NCI-H526 treated with DMSO at 0.1 percent for 48 hours (cell line): ENCODE measurements at regions not wholly inside any gene's neighbourhood (a gene's known extent, or its start where the extent isn't known, plus 50 kb on each side); places are given as distances from the start of the nearest gene placed in this dataset.

Experiments used
- DNase-seq: peaks from one replicate; lab custom pipeline; 2025; lab: John Stamatoyannopoulos, UW

GRCh38 chr2:17069564-17069963, 403.9 kb upstream of the CYRIA start:
- DNase-seq: no peak

- no peak for DNase-seq
Observed at GRCh38 chr2:17068021-17068420, 402.4 kb upstream of the CYRIA start.

DNA sequence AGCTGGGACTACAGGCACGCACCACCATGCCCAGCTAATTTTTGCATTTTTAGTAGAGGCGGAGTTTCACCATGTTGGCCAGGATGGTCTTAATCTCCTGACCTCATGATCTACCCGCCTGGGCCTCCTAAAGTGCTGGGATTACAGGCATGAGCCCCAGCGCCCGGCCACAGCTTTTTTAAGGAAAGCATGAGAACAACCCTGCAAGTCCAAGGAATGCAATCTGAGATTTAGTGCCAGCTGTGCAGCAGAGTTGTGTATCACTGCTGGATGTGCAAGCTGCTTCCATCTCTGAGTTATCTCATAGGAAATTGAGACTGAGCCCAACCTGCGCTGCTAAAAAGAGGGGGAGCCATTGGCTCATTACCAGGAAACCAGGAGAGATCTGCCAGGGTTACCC, 399.9 kb upstream of the CYRIA start:
- DNase-seq: no peak

DNA sequence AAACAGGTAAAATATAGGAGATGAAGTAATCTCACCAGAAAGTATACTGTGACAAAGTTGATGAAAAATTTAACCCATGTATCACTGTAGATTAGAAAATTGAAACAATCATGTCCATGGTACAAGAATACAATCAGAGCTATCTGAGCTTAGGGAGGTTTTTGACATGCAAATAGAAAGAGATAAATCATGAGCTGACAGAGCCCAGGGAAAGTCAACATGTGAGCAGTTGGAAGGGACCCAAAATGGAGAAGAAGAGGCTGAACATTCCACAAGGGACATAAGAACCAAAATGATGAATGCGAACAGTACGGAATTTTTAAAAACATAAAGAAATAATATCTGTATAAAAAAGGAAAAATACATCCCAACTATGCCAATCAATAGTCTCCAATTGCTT, 395.4 kb upstream of the CYRIA start:
- no peak for DNase-seq

DNA sequence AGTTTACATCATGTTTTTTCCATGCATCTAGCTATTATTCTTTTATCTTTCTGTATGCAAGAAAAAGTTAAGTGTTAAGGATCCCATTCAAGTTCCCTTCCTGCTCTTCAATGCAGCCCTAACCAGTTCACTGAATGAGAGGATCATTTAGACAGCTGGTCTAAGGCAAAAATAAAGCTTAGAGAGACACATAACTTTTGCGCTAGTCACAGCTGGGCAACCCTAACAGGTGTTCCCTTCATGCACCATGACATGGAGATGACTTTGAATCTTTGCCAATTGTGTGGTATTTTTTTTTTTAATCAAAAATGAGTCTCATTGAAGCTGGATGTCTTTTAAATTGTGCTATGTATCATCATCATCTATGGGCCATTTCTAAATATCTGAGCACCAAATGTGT, 393.8 kb upstream of the CYRIA start:
- no peak for DNase-seq

DNA sequence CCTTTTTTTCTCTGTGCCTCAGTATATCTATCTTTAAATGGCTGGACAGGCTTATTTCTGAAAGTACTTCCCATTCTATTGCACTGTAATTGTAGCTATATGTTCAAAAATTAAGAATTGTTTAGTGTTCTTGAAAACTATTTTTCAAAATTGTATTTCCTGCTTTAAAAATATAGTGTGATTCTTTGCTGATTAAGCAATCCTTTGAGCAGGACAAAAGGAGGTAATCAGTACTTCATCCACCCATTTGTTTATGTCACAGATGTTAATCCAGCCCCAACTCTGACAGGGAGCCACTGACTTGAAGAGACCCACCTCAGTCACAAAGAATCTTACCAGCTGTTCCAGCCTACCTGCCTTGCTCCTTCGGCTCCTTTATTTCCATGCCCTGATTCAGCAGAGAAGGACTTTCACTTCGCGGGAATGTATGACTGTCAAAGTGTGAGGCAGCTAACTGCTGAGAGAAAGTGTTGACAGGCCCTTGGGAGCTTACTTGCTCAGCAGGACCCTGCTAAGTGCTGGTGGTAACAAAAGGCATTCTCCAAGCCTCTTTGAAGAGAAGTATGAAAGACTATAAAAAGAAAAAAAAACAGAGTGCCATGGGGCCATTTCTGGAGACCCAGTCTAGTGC, 393.3 kb upstream of the CYRIA start:
- DNase-seq: no peak

DNA sequence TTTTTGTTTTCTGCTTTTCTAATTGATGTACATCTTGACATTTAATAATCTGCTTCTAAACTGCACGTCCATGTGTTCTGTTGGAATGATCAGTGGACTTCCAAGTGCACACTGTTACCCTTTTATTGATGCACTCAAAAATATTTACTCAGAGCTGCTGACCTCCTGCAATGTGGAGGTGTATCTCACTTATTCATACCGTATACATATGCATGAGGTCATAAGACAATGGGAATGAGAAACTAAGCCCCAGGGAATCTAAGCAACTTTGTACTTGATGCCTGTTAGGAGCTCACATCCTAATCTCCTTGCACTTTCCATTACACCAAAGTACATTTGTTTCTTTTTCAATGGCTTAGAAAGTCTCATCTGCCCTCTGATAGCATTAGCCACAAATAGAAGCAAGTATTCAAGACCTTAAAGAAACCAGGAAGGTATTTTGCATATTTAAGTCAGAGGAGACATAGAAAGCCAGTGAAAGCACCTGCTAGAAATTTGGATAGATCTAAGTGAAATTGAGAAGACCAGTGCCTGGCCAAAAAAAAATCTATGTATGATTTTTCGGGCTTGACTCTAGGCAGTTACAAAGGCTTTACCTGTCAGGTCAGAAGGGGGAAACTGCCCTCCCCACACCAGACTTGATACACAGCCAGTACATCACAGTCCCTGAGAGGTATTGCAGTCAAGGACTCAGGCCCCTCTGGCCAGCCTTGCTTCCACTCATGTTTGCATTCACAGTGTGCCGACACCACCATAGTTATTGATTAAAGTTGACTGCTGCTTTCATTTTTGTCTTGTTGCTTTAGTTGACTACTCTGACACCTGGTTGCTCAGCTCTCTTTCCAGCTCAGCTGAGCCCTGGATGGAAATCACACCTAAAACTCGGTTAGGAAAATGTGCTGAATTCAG, 391.7 kb upstream of the CYRIA start:
- DNase-seq: no peak

GRCh38 chr2:17056236-17056635, 390.6 kb upstream of the CYRIA start:
- DNase-seq: no peak

DNA sequence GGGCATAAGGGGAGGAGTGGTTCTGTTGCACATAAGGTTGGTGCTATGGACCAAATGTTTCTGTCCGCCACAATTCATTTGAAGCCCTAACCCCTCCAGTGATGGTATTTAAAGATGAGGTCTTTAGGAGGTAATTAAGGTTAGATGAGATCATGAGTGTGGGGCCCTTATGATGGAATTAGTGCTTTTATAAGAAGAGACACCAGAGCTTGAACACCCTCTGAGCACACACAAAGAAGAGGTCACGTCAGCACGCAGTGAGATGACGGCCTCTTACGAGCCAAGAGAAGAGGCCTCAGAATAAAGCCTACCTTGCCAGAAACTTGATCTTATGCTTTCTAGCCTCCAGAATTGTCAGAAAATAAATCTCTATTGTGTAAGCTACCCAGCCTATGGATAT, 386.4 kb upstream of the CYRIA start:
- DNase-seq: no peak

DNA sequence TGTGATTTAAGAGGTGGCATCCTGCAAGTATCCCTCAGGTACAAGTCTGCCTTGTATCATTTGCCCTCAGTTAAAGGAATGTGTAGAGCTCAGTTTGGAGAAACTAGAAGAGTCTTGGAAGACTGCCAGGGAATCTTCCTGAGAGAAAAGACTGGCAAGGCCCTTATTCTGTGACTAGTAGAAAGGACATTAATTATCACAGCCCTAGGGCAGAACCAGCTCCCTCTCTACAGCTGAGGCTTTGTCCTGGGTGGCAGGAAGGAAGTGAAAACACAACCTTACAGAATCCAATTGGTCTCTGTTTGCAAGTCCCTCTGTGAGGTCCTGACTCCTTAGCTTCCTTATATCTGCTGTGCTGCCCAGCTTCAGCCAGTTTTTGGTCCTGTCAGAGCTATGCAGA, 385.9 kb upstream of the CYRIA start:
- no peak for DNase-seq

DNA sequence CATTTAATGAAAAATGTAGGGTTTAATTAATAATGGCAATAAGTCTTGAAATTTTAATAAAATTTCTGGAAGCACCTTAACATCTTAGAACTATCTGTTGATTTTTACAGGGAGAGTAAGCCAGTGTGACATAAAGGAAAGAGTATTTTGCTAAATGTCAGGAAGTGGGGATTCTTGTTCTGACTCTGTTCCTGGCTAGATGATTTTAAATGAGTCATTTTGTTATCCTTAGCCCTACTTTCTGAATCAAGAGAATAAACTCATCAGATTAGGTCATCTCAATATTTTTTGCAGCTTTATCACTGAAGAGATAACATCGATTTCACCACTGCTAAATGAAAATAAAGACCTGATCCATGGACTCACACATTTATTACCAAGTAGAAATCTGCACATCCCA, 377.5 kb upstream of the CYRIA start:
- no peak for DNase-seq

DNA sequence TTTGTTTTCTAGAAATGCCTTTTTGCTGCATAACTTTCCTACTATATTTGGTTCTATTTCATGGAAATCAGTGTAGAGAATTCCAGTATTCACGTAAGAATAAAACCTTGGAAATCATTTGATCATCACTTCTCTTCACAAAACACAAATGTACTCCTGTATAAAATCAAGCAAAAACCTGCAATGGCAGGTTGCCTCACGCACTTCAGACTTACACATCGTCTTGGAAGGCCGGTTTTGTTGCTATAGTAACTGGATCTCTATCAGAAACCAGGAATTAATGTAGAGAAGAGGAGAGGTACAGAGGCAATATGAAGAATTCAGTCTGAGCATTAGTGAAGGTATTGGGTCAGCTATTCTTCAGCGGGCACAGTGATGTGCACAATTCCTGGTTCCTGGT, 370.7 kb upstream of the CYRIA start:
- DNase-seq: no peak

DNA sequence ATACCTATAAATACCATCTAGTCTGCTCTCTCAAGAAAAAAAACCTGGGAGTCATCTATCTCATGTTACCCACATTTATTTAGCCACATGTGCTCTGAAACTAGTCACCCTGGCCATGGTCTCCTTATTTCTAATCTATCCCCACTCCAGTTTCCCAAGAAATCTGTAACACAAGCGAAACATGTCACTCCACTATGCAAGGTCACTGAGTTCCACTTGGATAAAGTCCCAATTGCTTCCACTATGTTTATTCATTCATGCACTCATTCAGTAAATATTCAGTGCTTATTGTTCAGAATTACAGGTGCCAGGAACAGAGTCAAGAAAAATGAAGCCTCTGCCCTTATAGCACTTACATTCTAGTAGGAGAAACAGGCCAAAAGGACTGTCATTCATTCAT, 369.4 kb upstream of the CYRIA start:
- DNase-seq: no peak

- DNase-seq: no peak
Observed at GRCh38 chr2:17030047-17030446, 364.4 kb upstream of the CYRIA start.

DNA sequence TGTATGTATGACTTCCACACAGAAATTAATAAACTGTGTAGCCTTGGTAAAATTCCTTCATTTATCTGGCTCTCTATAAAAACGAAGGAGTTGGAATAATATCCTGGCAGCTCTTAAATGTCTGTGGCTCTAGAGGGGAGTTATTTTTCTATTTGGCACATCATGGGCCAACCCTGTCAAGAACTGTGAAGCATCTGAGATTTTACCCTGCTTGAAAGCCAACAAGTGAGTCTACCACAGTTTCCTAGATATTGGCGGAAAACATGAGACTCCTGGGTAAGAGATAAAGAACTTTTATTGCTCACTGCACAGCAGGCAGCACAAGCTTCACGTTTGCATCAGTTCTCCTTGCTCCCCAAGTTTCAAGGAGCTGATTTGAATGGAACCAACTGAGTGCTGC, 346.7 kb upstream of the CYRIA start:
- no peak for DNase-seq

- no peak for DNase-seq
Observed at GRCh38 chr2:17010104-17010503, 344.5 kb upstream of the CYRIA start.

GRCh38 chr2:17000184-17000482, 334.5 kb upstream of the CYRIA start:
- DNase-seq: no peak

DNA sequence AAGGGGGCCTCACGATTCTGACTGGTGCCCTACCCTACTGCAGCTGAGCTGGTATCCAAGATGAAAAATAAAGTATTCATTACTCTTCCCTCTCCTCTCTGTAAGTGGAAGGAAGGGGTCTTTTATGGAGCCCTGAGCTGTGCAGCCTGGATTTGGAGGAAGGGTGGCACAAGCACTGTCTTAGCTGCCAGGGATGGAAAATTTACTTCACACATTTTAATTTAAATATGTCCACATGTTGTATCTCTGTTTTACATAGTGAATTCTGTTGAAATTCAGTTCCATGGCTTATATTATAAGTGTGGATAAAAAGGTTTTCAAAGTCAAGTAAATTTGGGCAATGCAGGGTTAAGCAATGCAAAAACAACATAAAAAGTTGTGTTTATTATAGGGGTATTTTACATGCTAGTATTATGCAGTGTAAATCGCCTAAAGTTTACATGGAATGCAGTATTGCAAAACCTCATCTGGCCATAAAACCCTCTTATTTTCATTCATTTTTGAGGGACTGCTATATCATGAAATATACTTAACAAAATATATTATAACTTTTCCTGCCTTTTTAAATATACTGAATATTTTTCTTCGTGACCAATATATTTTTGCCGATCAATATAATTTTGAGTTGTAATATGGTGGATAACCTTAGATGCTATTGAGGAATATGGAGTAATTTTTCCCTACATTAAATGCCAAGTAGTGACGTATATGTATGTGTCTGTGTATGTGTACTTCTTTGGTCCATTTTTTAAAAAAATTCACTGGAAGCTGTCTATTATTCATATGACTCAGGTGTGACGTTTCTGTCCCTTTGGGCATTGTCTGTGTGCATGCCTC, 333.9 kb upstream of the CYRIA start:
- no peak for DNase-seq

DNA sequence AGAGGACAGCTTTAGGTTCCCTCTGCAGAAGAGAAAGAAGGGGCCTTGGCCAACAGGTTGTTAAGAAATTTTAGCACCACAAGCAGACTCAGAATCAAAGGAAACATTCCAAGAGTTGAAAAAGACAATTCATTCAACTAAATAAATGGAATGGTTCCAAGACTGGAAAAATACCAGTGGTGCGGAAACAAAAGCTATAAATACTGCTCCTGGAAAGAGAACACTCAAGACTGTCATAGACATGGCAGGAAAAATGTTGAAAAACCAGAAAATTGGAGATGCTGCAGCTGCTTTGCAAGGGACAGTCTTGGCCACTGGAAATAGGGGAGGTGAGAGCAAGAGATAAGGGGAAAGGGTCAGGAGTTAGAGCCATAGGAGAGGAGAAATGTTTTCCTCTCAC, 312.7 kb upstream of the CYRIA start:
- DNase-seq: no peak

- no peak for DNase-seq
Observed at GRCh38 chr2:16974688-16975087, 309.1 kb upstream of the CYRIA start.

DNA sequence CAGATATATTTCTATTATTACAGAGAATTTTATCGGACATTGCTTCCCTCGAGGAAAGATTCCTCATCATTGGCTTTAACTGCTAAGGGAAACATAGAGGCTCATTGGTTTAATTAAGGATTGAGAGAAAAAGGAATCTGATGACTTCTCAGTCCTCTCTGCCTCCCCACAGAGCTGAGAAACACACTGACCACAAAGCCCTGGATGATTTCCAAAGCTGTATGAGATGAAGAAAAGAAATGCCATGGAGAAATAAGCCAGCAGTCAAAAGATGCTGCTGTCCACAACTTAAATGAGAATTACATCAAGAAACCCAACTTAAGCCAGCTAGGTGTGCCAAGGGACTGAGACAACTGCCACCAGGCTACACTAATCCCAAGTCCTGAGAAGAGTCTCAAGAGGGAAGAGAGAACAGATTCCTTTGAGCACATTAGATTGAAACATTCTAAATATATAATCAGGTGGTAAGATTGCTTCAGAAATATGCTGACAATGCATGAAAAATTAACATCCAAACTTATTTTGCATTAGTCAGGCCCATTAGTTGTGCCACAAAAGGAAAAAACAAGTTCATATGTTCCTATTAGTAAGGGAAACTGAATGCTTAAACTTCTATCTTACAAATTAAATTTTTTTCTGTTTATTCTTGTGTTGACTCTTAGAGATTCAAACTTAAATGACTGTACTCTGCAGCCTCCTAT, 308.1 kb upstream of the CYRIA start:
- no peak for DNase-seq

DNA sequence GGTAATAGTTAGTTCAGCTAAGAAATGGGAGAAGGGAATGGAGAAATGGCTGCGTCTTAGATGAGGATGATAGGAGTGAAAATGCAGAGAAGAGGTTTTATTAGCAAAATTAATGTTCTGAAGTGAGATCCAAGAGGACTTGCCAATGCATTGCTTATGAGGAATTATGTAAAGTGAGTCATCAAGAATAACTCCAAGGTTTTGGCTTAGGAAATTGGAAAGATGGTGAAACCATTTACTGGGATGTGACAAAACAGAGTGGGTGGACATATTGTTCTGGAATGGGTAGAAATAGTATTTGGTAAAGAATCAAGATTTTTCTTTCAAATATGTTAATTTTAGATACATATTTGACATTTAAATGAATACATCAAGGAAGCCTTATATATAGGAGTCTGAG, 306.6 kb upstream of the CYRIA start:
- DNase-seq: no peak
